ENCODE measurements at regions not wholly inside any gene's neighbourhood (a gene's known extent, or its start where the extent isn't known, plus 50 kb on each side); places are given as distances from the start of the nearest gene placed in this dataset.

GRCh38 chrX:124548571-124548970 is 202.2 kb downstream of the SH2D1A start:
- TF ChIP-seq, protein P1, sequence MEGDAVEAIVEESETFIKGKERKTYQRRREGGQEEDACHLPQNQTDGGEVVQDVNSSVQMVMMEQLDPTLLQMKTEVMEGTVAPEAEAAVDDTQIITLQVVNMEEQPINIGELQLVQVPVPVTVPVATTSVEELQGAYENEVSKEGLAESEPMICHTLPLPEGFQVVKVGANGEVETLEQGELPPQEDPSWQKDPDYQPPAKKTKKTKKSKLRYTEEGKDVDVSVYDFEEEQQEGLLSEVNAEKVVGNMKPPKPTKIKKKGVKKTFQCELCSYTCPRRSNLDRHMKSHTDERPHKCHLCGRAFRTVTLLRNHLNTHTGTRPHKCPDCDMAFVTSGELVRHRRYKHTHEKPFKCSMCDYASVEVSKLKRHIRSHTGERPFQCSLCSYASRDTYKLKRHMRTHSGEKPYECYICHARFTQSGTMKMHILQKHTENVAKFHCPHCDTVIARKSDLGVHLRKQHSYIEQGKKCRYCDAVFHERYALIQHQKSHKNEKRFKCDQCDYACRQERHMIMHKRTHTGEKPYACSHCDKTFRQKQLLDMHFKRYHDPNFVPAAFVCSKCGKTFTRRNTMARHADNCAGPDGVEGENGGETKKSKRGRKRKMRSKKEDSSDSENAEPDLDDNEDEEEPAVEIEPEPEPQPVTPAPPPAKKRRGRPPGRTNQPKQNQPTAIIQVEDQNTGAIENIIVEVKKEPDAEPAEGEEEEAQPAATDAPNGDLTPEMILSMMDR (conservative IDR thresholded peaks at IDR 0.05) = no peak
- no peak for TF ChIP-seq EZH2 (IDR thresholded peaks at IDR 0.05; ENCODE audit: low read depth)

Measured in PC-9 (cell line).